Neural progenitor cell (in vitro differentiated cells): ENCODE measurements at regions not wholly inside any gene's neighbourhood (a gene's known extent, or its start where the extent isn't known, plus 50 kb on each side); places are given as distances from the start of the nearest gene placed in this dataset.

ENCODE experiments used
- CTCF ChIP-seq: fragments of 200-600 bp; sonication (generic); IDR thresholded peaks from 2 replicates; pipeline ENCODE4 v1.5.1; 2017; ENCODE audit warnings: antibody characterized with exemption, mild to moderate bottlenecking
- EZH2phosphoT487 ChIP-seq: fragments of 200-600 bp; sonication (generic); IDR thresholded peaks from 2 replicates; pipeline ENCODE4 v1.6.1; 2017; ENCODE audit warnings: antibody characterized with exemption

- TF ChIP-seq EZH2phosphoT487 (no peak), CTCF (no peak)
These were observed 1590.1 kb upstream of the PRR20A start for GRCh38 chr13:55550624-55551023.
